ENCODE measurements at regions not wholly inside any gene's neighbourhood (a gene's known extent, or its start where the extent isn't known, plus 50 kb on each side); places are given as distances from the start of the nearest gene placed in this dataset.

DNA sequence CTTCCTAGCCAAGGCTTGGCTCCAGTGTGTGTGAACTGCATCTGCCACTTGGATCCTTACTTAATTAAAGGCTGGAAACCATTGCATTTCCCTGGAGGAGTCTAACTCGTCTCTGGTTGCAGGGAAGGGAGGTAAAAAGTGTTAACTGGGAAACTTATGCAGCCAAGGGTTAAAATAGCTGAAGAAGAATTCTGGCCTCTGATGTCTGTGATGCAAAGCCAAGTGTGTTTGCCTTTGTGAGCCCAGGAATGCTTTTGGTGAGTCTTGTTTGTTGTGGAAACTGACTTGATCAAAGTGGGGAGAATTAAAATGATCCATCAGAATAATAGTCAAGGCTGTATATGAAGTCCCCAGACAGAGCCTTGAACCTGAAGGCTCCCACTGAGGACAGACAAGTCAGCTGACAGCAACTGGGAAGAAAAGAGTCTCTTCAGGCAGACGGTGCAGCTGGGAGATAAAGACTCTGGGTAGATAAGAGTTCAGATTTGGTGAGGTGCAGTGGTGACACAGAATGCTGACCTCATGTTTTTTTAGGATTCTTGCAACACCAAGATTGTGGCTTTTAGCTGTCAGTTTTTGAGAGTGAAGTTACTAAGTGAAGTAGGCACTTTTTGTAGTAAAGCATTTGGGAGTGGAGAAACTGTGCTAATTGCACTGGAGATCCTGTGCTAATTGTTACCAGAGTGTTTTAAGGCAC lies 59.5 kb upstream of the WLS start:
- peak; percentile 94 for DNase-seq

DNA sequence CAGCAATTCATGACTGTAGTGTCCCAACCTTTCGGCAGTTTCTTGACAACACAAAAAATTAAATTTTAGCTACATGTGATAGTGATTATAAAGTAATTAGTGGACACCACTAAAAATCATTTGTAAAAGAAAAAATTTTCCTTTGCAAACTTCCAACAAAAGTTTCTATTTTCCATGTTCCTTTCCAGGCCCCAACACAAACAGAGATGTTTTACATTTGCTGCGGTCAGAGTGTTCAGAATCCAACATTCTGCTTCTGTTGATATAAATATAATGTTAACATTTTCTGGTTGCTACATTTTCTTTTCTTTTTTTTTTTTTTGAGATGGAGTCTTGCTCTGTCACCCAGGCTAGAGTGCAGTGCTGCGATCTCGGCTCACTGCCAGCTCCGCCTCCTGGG lies 54.9 kb upstream of the WLS start:
- DNase-seq, result no peak

DNA sequence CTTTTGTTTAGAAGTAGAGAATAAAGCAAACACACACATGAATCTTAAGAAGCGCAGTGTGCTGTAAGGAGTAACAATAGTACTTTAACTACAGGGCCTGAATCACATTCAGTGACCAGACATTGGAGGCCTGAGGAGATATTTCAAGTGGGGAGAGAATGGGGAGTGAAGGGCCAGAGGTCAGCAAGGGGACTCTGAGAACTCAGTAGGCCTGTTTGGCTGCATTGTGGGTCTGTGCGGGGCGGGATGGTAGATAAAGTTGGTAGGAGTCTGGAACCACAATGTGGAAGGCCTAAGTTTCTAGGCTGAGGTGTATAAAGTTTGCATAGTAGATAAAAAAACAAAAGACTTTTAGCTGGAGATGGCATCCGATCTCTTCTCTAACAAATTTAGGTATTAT lies 52.7 kb upstream of the WLS start:
- no peak for DNase-seq

DNA sequence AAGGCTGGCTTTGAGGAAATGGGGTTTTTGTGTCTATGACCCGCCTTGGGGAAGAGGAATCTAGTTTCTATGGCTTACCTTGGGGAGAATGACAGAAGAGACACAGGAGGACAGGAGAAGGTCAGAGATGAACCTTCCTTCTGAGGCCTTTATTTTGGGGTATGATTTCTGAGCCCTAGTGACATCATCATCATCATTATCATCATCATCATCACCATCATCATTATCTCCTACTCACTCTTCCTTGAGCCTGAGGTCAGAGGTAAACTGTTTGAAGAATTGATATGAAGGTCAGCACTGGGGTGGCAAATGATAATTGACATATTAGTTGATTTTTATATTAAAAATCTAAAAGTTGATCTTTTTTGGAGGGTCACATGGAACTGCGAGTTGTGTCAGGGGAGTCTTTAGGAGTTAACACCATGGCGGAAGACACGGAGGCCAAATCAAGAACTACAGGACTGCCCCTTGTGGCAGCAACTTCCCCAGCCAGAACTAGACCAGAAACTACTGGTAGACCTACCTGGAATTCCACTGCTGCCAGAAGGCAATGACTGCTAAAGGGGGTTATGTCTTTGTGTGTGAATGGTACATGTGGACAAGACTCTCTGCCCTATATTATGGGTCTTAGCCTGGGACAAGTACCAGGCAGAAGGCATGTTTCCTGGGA lies 49.8 kb upstream of the WLS start:
- DNase-seq, result no peak
